Peyer's patch (tissue), 4 donors: ENCODE measurements at regions not wholly inside any gene's neighbourhood (a gene's known extent, or its start where the extent isn't known, plus 50 kb on each side); places are given as distances from the start of the nearest gene placed in this dataset.

Experiments
- POLR2A ChIP-seq, 2 donors: fragments of 450-650 bp; IDR thresholded peaks; one replicate each; pipeline ENCODE4 v1.5.1; 2017; ENCODE audit warnings: antibody characterized with exemption in 2 of 2, mild to moderate bottlenecking in 2 of 2, moderate library complexity in 2 of 2
- TF ChIP-seq, protein P1 (sequence below), 6 experiments: fragments of 450-650 bp in 4 of 6; fragments of 200-600 bp in 2 of 6; sonication (generic) in 1 of 6; IDR thresholded peaks; one replicate each; pipeline ENCODE4 v1.5.1; 2017 to 2019; ENCODE audit warnings: antibody characterized with exemption in 6 of 6, mild to moderate bottlenecking in 3 of 6, moderate library complexity in 1 of 6

DNA sequence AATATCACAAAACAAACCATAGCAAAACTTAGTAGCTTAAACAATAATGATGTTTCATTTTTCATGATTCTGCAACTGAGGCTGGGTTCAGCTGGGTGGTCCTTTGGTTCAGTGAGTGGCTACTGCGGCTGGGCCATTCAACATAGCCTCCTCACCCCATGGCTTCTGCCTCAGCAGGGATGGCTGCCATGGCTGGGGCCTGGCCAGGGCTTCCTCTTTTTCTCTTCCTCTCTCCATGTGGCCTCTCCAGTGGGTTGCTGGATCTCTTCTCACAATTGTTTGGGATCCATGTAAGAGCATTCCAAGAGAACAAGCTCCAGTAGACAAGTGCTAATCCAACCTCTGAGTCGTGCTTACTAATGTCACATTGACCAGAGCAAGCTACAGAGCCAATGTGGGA is 248.6 kb upstream of the PLET1 start:
- TF ChIP-seq, protein P1, sequence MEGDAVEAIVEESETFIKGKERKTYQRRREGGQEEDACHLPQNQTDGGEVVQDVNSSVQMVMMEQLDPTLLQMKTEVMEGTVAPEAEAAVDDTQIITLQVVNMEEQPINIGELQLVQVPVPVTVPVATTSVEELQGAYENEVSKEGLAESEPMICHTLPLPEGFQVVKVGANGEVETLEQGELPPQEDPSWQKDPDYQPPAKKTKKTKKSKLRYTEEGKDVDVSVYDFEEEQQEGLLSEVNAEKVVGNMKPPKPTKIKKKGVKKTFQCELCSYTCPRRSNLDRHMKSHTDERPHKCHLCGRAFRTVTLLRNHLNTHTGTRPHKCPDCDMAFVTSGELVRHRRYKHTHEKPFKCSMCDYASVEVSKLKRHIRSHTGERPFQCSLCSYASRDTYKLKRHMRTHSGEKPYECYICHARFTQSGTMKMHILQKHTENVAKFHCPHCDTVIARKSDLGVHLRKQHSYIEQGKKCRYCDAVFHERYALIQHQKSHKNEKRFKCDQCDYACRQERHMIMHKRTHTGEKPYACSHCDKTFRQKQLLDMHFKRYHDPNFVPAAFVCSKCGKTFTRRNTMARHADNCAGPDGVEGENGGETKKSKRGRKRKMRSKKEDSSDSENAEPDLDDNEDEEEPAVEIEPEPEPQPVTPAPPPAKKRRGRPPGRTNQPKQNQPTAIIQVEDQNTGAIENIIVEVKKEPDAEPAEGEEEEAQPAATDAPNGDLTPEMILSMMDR (IDR thresholded peaks at IDR 0.05) = no peak
- TF ChIP-seq POLR2A (IDR thresholded peaks at IDR 0.05) = no peak
